CD4-positive, CD25-positive, alpha-beta regulatory T cell (primary cell): ENCODE measurements at regions not wholly inside any gene's neighbourhood (a gene's known extent, or its start where the extent isn't known, plus 50 kb on each side); places are given as distances from the start of the nearest gene placed in this dataset.
A peak's percentile ranks its signal among the peaks of the same experiment; 100 is the strongest.

Experiments
- ATAC-seq, 2 donors: fragments of 150-1000 bp; cut with Tn5 transposase; one replicate each; pipeline ENCODE4 v1.10.0; 2021; ENCODE audit warnings: low read depth in 2 of 2, moderate number of reproducible peaks in 2 of 2, moderate library complexity in 1 of 2
- DNase-seq, 3 donors: peaks; one replicate each; pipeline versions ENCODE4 v3.0.0 to v3.0.0-alpha.2; 2012 to 2022; ENCODE audit warnings: mixed read lengths in 1 of 3
- H3K27ac ChIP-seq: one replicate; pipeline ENCODE4 v1.7.0; 2013; ENCODE audit warnings: mild to moderate bottlenecking, low read length; ENCODE audit not compliant: insufficient read depth, poor library complexity, severe bottlenecking
- H3K27me3 ChIP-seq: one replicate; pipeline ENCODE4 v1.7.0; 2013; ENCODE audit warnings: low read length; ENCODE audit not compliant: control insufficient read depth, insufficient read depth
- H3K36me3 ChIP-seq: one replicate; pipeline ENCODE4 v1.7.0; 2013; ENCODE audit warnings: mild to moderate bottlenecking, low read length, moderate library complexity; ENCODE audit not compliant: control insufficient read depth, insufficient read depth
- H3K4me1 ChIP-seq: 2 replicates; pipeline ENCODE4 v1.7.0; 2013; ENCODE audit warnings: mild to moderate bottlenecking, low read length; ENCODE audit not compliant: insufficient read depth, control insufficient read depth, poor library complexity, severe bottlenecking
- H3K4me3 ChIP-seq: one replicate; pipeline ENCODE4 v1.7.0; 2013; ENCODE audit warnings: low read depth, mild to moderate bottlenecking, low read length, moderate library complexity
- H3K9me3 ChIP-seq, 2 experiments: 1 replicate in 1 of 2; 2 replicates in 1 of 2; pipeline ENCODE4 v1.7.0; 2013; ENCODE audit warnings: low read length in 2 of 2, mild to moderate bottlenecking in 1 of 2, moderate library complexity in 1 of 2; ENCODE audit not compliant: control insufficient read depth in 2 of 2
- H3K27ac Mint-ChIP-seq, 3 donors: one replicate each; pipeline ENCODE4 v1.8.0; 2020 to 2022; ENCODE audit warnings: mild to moderate bottlenecking in 3 of 3, mixed read lengths in 3 of 3, moderate library complexity in 2 of 3
- H3K27me3 Mint-ChIP-seq: one replicate; pipeline ENCODE4 v1.8.0; 2022; ENCODE audit warnings: mild to moderate bottlenecking, mixed read lengths
- H3K36me3 Mint-ChIP-seq: one replicate; pipeline ENCODE4 v1.8.0; 2020; ENCODE audit warnings: mixed read lengths
- H3K4me1 Mint-ChIP-seq, 4 donors: one replicate each; pipeline ENCODE4 v1.8.0; 2020 to 2022; ENCODE audit warnings: mixed read lengths in 4 of 4, mild to moderate bottlenecking in 1 of 4
- H3K4me3 Mint-ChIP-seq, 4 donors: one replicate each; pipeline ENCODE4 v1.8.0; 2020 to 2022; ENCODE audit warnings: mild to moderate bottlenecking in 4 of 4, mixed read lengths in 4 of 4, moderate library complexity in 3 of 4
- H3K9me3 Mint-ChIP-seq, 7 donors: one replicate each; pipeline ENCODE4 v1.8.0; 2020 to 2022; ENCODE audit warnings: mixed read lengths in 7 of 7, mild to moderate bottlenecking in 3 of 7, moderate library complexity in 2 of 7

DNA sequence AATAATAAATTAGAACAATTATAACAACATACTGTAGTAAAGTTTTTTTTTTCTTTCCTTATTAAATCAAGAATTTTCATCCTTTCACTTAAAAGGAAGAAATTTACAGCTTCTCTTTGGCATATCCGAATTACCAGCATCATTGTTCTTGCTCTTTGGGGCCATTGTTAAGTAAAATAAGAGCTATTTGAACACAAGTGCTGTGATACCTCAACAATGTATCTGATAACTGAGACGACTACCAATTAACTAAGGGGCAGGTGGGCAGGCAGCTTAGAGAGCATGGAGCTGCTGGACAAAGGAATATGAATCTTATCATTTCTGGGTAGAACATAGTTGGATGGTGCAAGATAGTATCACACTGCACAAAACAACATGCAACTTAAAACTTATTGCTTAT, 719.9 kb upstream of the TMPRSS15 start:
- Histone ChIP-seq H3K9me3 (peaks cover 4 to 9% of the 10 kb centered on the region in 2 experiments), H3K4me3 (no peak overlapping the region), H3K27ac (no peak overlapping the region), H3K36me3 (no peaks in the 10 kb centered on the region), H3K4me1 (no peaks in the 10 kb centered on the region), H3K27me3 (no peaks in the 10 kb centered on the region)
- no peak overlapping the region for H3K27ac Mint-ChIP-seq
- H3K27me3 Mint-ChIP-seq: no peaks in the 10 kb centered on the region
- no peaks in the 10 kb centered on the region for H3K4me1 Mint-ChIP-seq
- DNase-seq: no peak
- peaks cover 0 to 16% (median 8%) of the 10 kb centered on the region in 7 donors for H3K9me3 Mint-ChIP-seq
- no peak for ATAC-seq
- H3K4me3 Mint-ChIP-seq: no peak overlapping the region
- H3K36me3 Mint-ChIP-seq: no peaks in the 10 kb centered on the region

DNA sequence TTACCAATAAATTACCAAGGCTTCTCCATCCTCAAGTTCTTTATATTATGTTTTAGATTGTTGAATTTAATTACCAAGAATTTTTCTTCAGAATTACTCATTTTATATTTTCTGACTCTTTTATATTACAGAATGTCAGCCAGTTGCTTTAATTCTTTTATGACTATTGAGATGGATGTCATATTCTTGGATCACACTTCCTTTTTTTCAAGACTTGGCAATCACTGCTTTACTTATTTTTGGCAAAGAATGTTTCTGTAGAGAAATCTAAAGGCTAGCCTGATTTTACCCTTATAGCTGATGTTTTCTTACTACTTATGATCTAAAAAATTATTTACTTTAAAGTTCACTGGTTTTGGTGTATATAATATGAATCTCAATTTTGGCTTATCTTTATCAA, 721.1 kb upstream of the TMPRSS15 start:
- Histone ChIP-seq H3K4me3 (no peak overlapping the region), H3K27me3 (no peaks in the 10 kb centered on the region), H3K9me3 (peaks cover 1 to 4% of the 10 kb centered on the region in 2 experiments), H3K36me3 (no peaks in the 10 kb centered on the region), H3K4me1 (no peaks in the 10 kb centered on the region), H3K27ac (no peak overlapping the region)
- Mint-ChIP-seq H3K4me3 (no peak overlapping the region), H3K4me1 (no peaks in the 10 kb centered on the region), H3K27me3 (no peaks in the 10 kb centered on the region), H3K27ac (no peak overlapping the region), H3K36me3 (no peaks in the 10 kb centered on the region), H3K9me3 (peaks cover 0 to 14% (median 8%) of the 10 kb centered on the region in 7 donors)
- ATAC-seq (no peak), DNase-seq (no peak)

DNA sequence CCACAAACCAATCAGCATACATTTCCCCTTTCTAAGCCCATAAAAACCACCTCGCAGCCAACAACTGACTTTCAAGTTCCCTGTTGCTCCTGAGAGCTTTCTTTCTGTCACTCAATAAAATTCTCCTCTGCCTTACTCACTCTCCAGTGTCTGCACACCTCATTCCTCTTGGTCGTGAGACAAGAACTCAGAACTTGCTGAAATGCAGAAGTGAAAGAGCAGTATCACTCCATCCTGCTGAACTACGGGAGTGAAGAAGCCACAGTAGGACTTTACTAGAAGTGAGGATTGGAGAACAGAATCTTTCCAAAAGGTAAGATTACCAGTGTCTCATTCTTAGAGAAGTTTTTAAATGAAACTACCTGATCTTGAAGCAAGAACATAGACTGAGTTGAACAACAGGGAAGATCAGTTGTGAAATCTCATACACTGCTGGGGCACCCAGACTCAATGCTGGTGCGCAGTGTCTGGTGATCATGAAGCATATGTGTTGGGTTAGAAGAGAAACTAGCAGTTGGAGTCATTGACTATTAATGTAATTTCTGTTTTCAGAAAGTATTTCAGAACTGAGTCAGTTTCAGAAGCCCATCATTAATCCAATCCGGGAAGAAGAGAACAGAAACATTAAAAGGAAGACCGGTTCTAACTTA, 726.9 kb upstream of the TMPRSS15 start:
- no peaks in the 10 kb centered on the region for H3K27me3 Mint-ChIP-seq
- Histone ChIP-seq H3K9me3 (peaks cover 3 to 6% of the 10 kb centered on the region in 2 experiments), H3K27ac (no peak overlapping the region), H3K4me3 (no peak overlapping the region), H3K36me3 (no peaks in the 10 kb centered on the region), H3K4me1 (no peaks in the 10 kb centered on the region), H3K27me3 (no peaks in the 10 kb centered on the region)
- DNase-seq: no peak
- H3K4me1 Mint-ChIP-seq: no peaks in the 10 kb centered on the region
- peaks cover 0 to 15% (median 4%) of the 10 kb centered on the region in 7 donors for H3K9me3 Mint-ChIP-seq
- H3K4me3 Mint-ChIP-seq: no peak overlapping the region
- H3K27ac Mint-ChIP-seq: no peak overlapping the region
- H3K36me3 Mint-ChIP-seq: no peaks in the 10 kb centered on the region
- ATAC-seq: no peak

DNA sequence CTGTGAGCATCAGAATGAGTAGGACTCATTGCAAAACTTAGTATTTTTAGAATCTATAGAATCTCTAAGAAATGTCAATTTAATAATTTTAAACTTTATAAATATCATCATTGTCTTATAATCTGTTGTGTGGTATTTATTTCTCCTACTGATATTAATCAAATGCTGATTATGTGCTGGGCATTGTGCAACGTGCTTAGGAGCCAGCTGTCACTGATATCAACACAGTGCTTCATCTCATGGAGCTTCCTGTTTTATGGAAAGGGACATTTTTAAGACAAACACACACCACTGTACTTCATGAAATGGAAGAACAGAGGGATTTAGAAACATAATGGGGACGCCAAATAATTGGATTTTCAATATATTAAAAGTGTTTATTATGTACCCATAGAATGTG, 737.9 kb upstream of the TMPRSS15 start:
- Mint-ChIP-seq H3K27ac (no peak overlapping the region), H3K27me3 (no peaks in the 10 kb centered on the region), H3K4me1 (no peaks in the 10 kb centered on the region), H3K4me3 (no peak overlapping the region), H3K36me3 (no peaks in the 10 kb centered on the region), H3K9me3 (peaks cover 0 to 29% (median 8%) of the 10 kb centered on the region in 7 donors)
- Histone ChIP-seq H3K27me3 (no peaks in the 10 kb centered on the region), H3K9me3 (peaks cover 0 to 16% of the 10 kb centered on the region in 2 experiments), H3K36me3 (no peaks in the 10 kb centered on the region), H3K4me1 (no peaks in the 10 kb centered on the region), H3K27ac (no peak overlapping the region), H3K4me3 (no peak overlapping the region)
- no peak for DNase-seq
- no peak for ATAC-seq

DNA sequence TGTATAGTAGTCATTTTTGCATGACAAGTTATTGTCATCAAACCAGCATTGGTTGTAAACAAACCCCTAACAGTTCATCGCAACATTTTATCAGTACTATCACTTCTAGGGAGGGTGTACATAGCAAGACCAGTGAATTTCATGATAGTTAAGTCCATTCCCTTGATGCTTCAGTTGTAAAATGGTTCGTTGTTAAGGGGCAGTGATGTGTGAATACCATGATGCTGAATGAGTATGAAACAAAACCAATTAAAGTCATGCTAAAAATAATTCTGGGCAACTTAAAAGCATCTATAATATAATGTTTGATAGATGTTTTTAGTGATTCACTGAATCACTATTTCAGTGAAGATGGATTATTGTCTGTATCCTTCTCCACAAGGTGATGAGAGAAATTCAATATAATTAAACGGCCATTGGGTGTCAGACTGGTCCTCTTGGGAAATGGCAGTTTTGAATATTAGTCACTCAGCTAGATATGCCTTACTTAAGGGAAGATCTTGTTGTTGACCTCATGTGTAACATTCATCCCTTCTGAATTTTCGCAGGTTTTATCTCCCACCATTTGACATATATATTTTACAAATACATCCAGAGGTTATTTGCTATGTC, 742.2 kb upstream of the TMPRSS15 start:
- Histone ChIP-seq H3K4me3 (no peak overlapping the region), H3K27me3 (no peaks in the 10 kb centered on the region), H3K27ac (no peak overlapping the region), H3K9me3 (peaks cover 5 to 10% of the 10 kb centered on the region in 2 experiments), H3K36me3 (no peaks in the 10 kb centered on the region), H3K4me1 (no peaks in the 10 kb centered on the region)
- Mint-ChIP-seq H3K4me1 (no peaks in the 10 kb centered on the region), H3K4me3 (no peak overlapping the region), H3K27me3 (no peaks in the 10 kb centered on the region), H3K27ac (no peak overlapping the region), H3K9me3 (peaks cover 0 to 36% (median 8%) of the 10 kb centered on the region in 7 donors), H3K36me3 (no peaks in the 10 kb centered on the region)
- no peak for DNase-seq
- no peak for ATAC-seq

DNA sequence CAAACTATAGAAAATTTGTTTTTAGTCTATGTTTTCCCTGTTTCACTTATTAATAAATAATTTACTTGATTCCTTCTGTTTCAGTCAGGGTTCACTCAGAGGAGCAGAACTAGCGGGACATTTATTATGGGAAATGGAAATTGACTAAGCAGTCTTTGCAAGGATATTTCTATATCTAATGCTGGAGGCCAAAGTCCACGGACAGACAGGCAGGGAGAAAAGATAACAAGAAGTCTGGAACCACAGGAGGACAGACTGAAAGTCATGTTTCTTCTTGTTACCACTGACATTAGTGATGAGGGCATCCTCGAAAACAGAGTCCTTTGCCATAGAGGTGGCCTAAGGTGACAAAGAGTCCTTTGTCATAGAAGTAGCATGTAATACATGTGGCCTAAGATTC, 744.5 kb upstream of the TMPRSS15 start:
- Histone ChIP-seq H3K4me3 (no peak overlapping the region), H3K27me3 (no peaks in the 10 kb centered on the region), H3K9me3 (peaks cover 5 to 10% of the 10 kb centered on the region in 2 experiments), H3K36me3 (no peaks in the 10 kb centered on the region), H3K4me1 (no peaks in the 10 kb centered on the region), H3K27ac (no peak overlapping the region)
- Mint-ChIP-seq H3K4me1 (no peaks in the 10 kb centered on the region), H3K4me3 (no peak overlapping the region), H3K36me3 (no peaks in the 10 kb centered on the region), H3K9me3 (peaks cover 0 to 29% (median 6%) of the 10 kb centered on the region in 7 donors), H3K27ac (no peak overlapping the region), H3K27me3 (no peaks in the 10 kb centered on the region)
- ATAC-seq (no peak), DNase-seq (no peak)

DNA sequence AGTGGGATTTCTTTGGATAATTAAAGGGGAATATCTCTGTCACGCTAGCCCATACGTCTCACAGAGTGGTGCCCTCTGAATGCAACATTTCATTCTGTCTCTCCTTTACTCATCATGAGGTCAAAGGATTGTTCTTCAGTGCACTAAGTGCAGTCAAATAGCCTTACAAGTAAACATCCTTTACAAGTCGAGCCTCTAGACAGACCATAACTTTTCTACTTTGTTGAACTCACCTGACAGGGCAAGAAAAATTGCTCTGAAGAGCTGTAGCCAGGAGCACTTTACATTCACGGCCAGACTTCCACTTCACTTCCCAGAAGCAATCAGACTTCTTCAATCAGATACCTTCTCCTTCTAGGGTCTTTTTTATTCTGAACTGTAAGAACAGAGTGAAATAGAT, 768.0 kb upstream of the TMPRSS15 start:
- Histone ChIP-seq H3K27ac (no peak overlapping the region), H3K9me3 (peaks cover 0 to 3% of the 10 kb centered on the region in 2 experiments), H3K36me3 (no peaks in the 10 kb centered on the region), H3K4me3 (no peak overlapping the region), H3K4me1 (no peaks in the 10 kb centered on the region), H3K27me3 (no peaks in the 10 kb centered on the region)
- Mint-ChIP-seq H3K9me3 (peaks cover 0 to 16% (median 4%) of the 10 kb centered on the region in 7 donors), H3K4me3 (no peak overlapping the region), H3K36me3 (no peaks in the 10 kb centered on the region), H3K4me1 (no peaks in the 10 kb centered on the region), H3K27ac (no peak overlapping the region), H3K27me3 (no peaks in the 10 kb centered on the region)
- ATAC-seq (no peak), DNase-seq (no peak)

DNA sequence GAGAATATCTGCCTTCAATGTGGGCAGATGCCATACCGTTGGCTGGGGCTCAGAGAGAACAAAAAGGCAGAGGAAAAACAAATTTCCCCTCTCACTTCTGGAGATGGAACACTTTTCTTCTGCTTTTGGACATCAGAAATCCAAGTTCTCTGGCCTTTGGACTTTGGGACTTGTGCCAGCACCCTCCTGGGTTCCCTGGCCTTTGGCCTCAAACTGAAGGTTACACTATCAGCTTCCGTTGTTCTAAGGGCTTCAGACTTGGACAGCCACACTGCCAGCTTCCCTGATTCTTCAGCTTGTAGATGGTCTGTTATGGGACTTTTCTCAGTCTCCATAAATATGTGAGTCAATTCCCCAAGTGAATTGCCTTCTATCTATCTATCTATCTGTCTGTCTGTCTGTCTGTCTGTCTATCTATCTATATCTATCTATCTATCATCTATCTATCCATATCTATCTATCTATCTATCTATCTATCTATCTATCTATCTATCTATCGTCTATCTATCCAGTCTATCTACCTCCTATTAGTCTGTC, 778.1 kb upstream of the TMPRSS15 start:
- H3K9me3 Mint-ChIP-seq: peaks cover 0 to 19% (median 6%) of the 10 kb centered on the region in 7 donors
- no peak overlapping the region for H3K4me3 Mint-ChIP-seq
- H3K4me1 Mint-ChIP-seq: no peaks in the 10 kb centered on the region
- H3K4me3 ChIP-seq: no peak overlapping the region
- no peaks in the 10 kb centered on the region for H3K36me3 ChIP-seq
- H3K9me3 ChIP-seq: peaks cover 0 to 7% of the 10 kb centered on the region in 2 experiments
- no peaks in the 10 kb centered on the region for H3K36me3 Mint-ChIP-seq
- H3K27me3 Mint-ChIP-seq: no peaks in the 10 kb centered on the region
- H3K4me1 ChIP-seq: no peaks in the 10 kb centered on the region
- H3K27me3 ChIP-seq: no peaks in the 10 kb centered on the region
- ATAC-seq (no peak), DNase-seq (no peak)
- no peak overlapping the region for H3K27ac ChIP-seq
- H3K27ac Mint-ChIP-seq: peak overlapping the region in 1 of 3 donors; percentile 18
